GM12865 (cell line): ENCODE measurements at regions not wholly inside any gene's neighbourhood (a gene's known extent, or its start where the extent isn't known, plus 50 kb on each side); places are given as distances from the start of the nearest gene placed in this dataset.

Experiments
- DNase-seq: peaks from one replicate; pipeline ENCODE4 v3.0.0; 2010; ENCODE audit warnings: low read depth
- H3K4me3 ChIP-seq: 2 replicates; pipeline ENCODE4 v1.5.1; 2011; ENCODE audit warnings: mild to moderate bottlenecking, low read depth, low read length, control low read depth
- TF ChIP-seq, protein P1 (sequence below): IDR thresholded peaks from 2 replicates; pipeline ENCODE4 v1.5.1; 2011; ENCODE audit warnings: low read length, control low read depth, low read depth, inconsistent platforms; ENCODE audit not compliant: insufficient read depth; ENCODE audit errors: missing control alignments

GRCh38 chr6:90650041-90650940 lies 63.4 kb upstream of the MAP3K7 start:
- TF ChIP-seq, protein P1, sequence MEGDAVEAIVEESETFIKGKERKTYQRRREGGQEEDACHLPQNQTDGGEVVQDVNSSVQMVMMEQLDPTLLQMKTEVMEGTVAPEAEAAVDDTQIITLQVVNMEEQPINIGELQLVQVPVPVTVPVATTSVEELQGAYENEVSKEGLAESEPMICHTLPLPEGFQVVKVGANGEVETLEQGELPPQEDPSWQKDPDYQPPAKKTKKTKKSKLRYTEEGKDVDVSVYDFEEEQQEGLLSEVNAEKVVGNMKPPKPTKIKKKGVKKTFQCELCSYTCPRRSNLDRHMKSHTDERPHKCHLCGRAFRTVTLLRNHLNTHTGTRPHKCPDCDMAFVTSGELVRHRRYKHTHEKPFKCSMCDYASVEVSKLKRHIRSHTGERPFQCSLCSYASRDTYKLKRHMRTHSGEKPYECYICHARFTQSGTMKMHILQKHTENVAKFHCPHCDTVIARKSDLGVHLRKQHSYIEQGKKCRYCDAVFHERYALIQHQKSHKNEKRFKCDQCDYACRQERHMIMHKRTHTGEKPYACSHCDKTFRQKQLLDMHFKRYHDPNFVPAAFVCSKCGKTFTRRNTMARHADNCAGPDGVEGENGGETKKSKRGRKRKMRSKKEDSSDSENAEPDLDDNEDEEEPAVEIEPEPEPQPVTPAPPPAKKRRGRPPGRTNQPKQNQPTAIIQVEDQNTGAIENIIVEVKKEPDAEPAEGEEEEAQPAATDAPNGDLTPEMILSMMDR: no peak
- H3K4me3 ChIP-seq: no peak overlapping the region
- DNase-seq: no peak

- TF ChIP-seq, protein P1: no peak
- no peak for DNase-seq
Observed at GRCh38 chr6:90648873-90649272, 62.0 kb upstream of the MAP3K7 start.

DNA sequence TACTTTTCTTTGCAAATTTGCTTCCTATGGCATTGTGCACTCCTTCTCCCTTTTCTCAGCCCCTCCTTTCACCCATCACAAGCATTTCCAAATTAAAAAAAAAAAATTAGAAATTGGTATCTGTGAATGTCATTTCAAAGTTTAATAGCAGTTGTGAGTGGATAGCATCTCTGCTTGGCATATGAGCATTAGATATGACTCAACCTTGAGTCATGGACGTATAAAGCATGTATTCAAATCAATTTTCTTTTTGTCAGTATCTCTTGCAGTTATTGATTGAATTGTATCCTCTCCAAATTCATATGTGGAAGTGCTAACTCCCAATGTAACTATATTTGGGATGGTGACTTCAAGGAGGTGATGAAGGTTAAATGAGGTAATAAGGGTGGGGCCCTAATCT lies 60.1 kb upstream of the MAP3K7 start:
- TF ChIP-seq, protein P1: no peak
- no peak for DNase-seq
- no peak overlapping the region for H3K4me3 ChIP-seq

More at GRCh38 chr6:90648873-90649272, 62.0 kb upstream of the MAP3K7 start:
- no peak overlapping the region for H3K4me3 ChIP-seq

- H3K4me3 ChIP-seq: no peak overlapping the region
- no peak for DNase-seq
- TF ChIP-seq, protein P1: no peak
Observed at GRCh38 chr6:90645634-90646033, 58.8 kb upstream of the MAP3K7 start.

DNA sequence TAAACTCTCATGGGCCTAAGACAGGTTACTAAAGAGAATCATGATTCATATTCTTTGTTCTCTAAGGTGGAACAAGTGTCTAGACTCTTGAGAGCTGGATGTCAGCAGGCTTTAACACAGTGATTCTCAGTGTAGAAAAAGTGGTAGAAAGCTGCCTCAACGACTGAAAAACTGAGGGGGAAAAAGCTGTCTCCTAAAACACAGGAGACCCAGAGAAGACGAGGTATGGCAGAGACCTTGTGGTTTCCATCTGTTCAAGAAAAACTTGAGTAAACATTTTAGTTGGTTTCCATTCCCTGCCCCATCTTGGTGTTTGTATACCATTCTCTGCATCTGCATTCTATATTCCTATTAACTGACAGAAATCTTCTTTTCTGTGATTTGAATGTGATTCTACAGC lies 57.6 kb upstream of the MAP3K7 start:
- no peak overlapping the region for H3K4me3 ChIP-seq
- DNase-seq: no peak
- TF ChIP-seq, protein P1: no peak

DNA sequence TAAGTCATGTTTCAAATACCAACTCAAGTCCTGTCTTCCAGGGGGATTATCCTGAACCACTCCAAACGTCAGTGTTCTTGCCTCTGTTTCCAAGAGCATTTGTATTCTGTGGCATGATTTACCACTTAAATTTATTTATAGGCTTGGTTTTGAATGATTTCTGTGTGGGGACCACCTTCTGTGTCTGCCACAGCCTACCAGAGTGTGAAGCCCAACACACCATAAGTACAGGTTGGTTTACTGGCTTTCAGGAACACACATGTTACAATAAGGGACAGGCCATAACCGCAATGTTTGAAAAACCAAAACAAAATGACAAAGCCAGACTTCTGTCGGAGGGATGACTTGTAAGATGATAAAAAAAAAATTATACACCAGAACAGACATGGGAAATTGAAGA lies 56.5 kb upstream of the MAP3K7 start:
- TF ChIP-seq, protein P1: no peak
- DNase-seq: no peak
- H3K4me3 ChIP-seq: no peak overlapping the region
